HEK293T (cell line): ENCODE measurements at regions not wholly inside any gene's neighbourhood (a gene's known extent, or its start where the extent isn't known, plus 50 kb on each side); places are given as distances from the start of the nearest gene placed in this dataset.

Experiments
- BHLHE40 ChIP-seq: fragments of 450-650 bp; IDR thresholded peaks from 2 replicates; pipeline ENCODE4 v1.6.1; 2016; ENCODE audit warnings: mild to moderate bottlenecking, moderate library complexity, borderline replicate concordance
- ELF4 ChIP-seq: fragments of 450-650 bp; IDR thresholded peaks from 2 replicates; pipeline ENCODE4 v1.6.1; 2017; ENCODE audit warnings: antibody characterized with exemption
- FOXA1 ChIP-seq: fragments of 450-650 bp; IDR thresholded peaks from 2 replicates; pipeline ENCODE4 v1.6.1; 2016; ENCODE audit warnings: mild to moderate bottlenecking
- FOXM1 ChIP-seq: fragments of 450-650 bp; IDR thresholded peaks from 2 replicates; pipeline ENCODE4 v1.6.1; 2017; ENCODE audit warnings: mild to moderate bottlenecking, borderline replicate concordance
- L3MBTL2 ChIP-seq: fragments of 450-650 bp; conservative IDR thresholded peaks from 2 replicates; pipeline ENCODE4 v1.6.1; 2016; ENCODE audit warnings: mild to moderate bottlenecking
- SP1 ChIP-seq: fragments of 450-650 bp; IDR thresholded peaks from 2 replicates; pipeline ENCODE4 v1.6.1; 2017
- SUZ12 ChIP-seq: fragments of 450-650 bp; IDR thresholded peaks from 2 replicates; pipeline ENCODE4 v1.6.1; 2016; ENCODE audit warnings: mild to moderate bottlenecking
- TARDBP ChIP-seq: fragments of 450-650 bp; IDR thresholded peaks from 2 replicates; pipeline ENCODE4 v1.6.1; 2016

- no peak for TF ChIP-seq FOXA1
- no peak for TF ChIP-seq SP1
- no peak for TF ChIP-seq L3MBTL2
- no peak for TF ChIP-seq SUZ12
- TF ChIP-seq TARDBP: no peak
- no peak for TF ChIP-seq ELF4
- TF ChIP-seq FOXM1: no peak
- no peak for TF ChIP-seq BHLHE40
Observed at GRCh38 chr5:68657055-68657961, 436.5 kb upstream of the SLC30A5 start.
